HL-60 (cell line): ENCODE measurements at regions not wholly inside any gene's neighbourhood (a gene's known extent, or its start where the extent isn't known, plus 50 kb on each side); places are given as distances from the start of the nearest gene placed in this dataset.

Experiments
- POLR2AphosphoS5 ChIP-seq: IDR thresholded peaks from 2 replicates; pipeline ENCODE4 v1.6.1; 2012; ENCODE audit warnings: low read depth
- SPI1 ChIP-seq: IDR thresholded peaks from 2 replicates; pipeline ENCODE4 v1.6.1; 2012; ENCODE audit warnings: low read depth, mild to moderate bottlenecking, borderline replicate concordance
- TF ChIP-seq, protein P1 (sequence below): IDR thresholded peaks from one replicate; pipeline ENCODE4 v1.5.1; 2011; ENCODE audit warnings: low read length, control low read depth, inconsistent platforms; ENCODE audit not compliant: insufficient read depth
- TF ChIP-seq, protein P2 (sequence below): IDR thresholded peaks from 2 replicates; pipeline ENCODE4 v1.6.1; 2012; ENCODE audit warnings: low read depth; ENCODE audit not compliant: insufficient replicate concordance

DNA sequence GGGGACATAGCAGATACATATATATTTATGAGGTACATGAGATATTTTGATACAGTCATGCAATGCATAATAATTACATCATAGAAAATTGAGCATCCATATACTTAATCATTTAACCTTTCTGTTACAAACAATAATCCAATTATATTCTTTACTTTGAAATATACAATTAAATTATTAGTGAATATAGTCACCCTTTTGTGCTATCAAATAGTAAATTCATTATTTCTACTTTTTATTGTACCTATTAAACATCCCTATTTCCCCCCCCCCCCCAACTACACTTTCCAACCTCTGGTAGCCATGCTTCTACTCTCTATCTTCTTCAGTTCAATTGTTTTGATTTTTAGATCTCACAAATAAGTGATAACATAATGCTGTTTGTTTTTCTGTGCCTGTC lies 719.1 kb downstream of the ZBBX start:
- TF ChIP-seq, protein P1, sequence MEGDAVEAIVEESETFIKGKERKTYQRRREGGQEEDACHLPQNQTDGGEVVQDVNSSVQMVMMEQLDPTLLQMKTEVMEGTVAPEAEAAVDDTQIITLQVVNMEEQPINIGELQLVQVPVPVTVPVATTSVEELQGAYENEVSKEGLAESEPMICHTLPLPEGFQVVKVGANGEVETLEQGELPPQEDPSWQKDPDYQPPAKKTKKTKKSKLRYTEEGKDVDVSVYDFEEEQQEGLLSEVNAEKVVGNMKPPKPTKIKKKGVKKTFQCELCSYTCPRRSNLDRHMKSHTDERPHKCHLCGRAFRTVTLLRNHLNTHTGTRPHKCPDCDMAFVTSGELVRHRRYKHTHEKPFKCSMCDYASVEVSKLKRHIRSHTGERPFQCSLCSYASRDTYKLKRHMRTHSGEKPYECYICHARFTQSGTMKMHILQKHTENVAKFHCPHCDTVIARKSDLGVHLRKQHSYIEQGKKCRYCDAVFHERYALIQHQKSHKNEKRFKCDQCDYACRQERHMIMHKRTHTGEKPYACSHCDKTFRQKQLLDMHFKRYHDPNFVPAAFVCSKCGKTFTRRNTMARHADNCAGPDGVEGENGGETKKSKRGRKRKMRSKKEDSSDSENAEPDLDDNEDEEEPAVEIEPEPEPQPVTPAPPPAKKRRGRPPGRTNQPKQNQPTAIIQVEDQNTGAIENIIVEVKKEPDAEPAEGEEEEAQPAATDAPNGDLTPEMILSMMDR = no peak
- TF ChIP-seq, protein P2, sequence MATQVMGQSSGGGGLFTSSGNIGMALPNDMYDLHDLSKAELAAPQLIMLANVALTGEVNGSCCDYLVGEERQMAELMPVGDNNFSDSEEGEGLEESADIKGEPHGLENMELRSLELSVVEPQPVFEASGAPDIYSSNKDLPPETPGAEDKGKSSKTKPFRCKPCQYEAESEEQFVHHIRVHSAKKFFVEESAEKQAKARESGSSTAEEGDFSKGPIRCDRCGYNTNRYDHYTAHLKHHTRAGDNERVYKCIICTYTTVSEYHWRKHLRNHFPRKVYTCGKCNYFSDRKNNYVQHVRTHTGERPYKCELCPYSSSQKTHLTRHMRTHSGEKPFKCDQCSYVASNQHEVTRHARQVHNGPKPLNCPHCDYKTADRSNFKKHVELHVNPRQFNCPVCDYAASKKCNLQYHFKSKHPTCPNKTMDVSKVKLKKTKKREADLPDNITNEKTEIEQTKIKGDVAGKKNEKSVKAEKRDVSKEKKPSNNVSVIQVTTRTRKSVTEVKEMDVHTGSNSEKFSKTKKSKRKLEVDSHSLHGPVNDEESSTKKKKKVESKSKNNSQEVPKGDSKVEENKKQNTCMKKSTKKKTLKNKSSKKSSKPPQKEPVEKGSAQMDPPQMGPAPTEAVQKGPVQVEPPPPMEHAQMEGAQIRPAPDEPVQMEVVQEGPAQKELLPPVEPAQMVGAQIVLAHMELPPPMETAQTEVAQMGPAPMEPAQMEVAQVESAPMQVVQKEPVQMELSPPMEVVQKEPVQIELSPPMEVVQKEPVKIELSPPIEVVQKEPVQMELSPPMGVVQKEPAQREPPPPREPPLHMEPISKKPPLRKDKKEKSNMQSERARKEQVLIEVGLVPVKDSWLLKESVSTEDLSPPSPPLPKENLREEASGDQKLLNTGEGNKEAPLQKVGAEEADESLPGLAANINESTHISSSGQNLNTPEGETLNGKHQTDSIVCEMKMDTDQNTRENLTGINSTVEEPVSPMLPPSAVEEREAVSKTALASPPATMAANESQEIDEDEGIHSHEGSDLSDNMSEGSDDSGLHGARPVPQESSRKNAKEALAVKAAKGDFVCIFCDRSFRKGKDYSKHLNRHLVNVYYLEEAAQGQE = no peak
- TF ChIP-seq SPI1 (no peak), POLR2AphosphoS5 (no peak)
